ENCODE measurements at regions not wholly inside any gene's neighbourhood (a gene's known extent, or its start where the extent isn't known, plus 50 kb on each side); places are given as distances from the start of the nearest gene placed in this dataset.

GRCh38 chr15:60155661-60156060 lies 151.6 kb downstream of the FOXB1 start:
- TF ChIP-seq CTCF (IDR thresholded peaks at IDR 0.05), result no peak
- no peaks in the 10 kb centered on the region for H3K36me3 ChIP-seq (ENCODE audit: insufficient read depth, low read length)
- H3K4me3 Mint-ChIP-seq, result no peak overlapping the region
- intact Hi-C loops (cut with DNase I, micrococcal nuclease), result no loop called here
- no peaks in the 10 kb centered on the region for H3K36me3 Mint-ChIP-seq (ENCODE audit: low read depth)
- H3K27ac Mint-ChIP-seq, result no peak overlapping the region
- CTCF ChIA-PET, result no interaction called here
- DNase-seq, result no peak
- no peaks in the 10 kb centered on the region for H3K4me1 ChIP-seq (ENCODE audit: insufficient read depth, low read length)
- no peaks in the 10 kb centered on the region for H3K4me1 Mint-ChIP-seq (ENCODE audit: low read depth)
- H3K27me3 ChIP-seq (ENCODE audit: control insufficient read depth in 1 of 2, insufficient read depth in 2 of 2, low read length in 2 of 2), result peaks cover 7 to 12% of the 10 kb centered on the region in 2 experiments
- POLR2A ChIA-PET, result no interaction called here
- no peak for ATAC-seq (ENCODE audit: poor library complexity)
- no peak overlapping the region for H3K4me3 ChIP-seq (ENCODE audit: low read length)
- H3K9me3 ChIP-seq (ENCODE audit: control insufficient read depth in 1 of 2, insufficient read depth in 1 of 2, low read length in 2 of 2), result no peaks in the 10 kb centered on the region
- H3K9me3 Mint-ChIP-seq, result no peaks in the 10 kb centered on the region
- no peak overlapping the region for H3K27ac ChIP-seq (ENCODE audit: low read depth in 1 of 2, low read length in 2 of 2)
- H3K27me3 Mint-ChIP-seq, result peaks cover 48% of the 10 kb centered on the region

GRCh38 chr15:60160909-60161308 lies 156.8 kb downstream of the FOXB1 start:
- Histone ChIP-seq H3K4me3 (ENCODE audit: low read length) (no peak overlapping the region), H3K36me3 (ENCODE audit: insufficient read depth, low read length) (no peaks in the 10 kb centered on the region), H3K27me3 (ENCODE audit: control insufficient read depth in 1 of 2, insufficient read depth in 2 of 2, low read length in 2 of 2) (no peaks in the 10 kb centered on the region), H3K27ac (ENCODE audit: low read depth in 1 of 2, low read length in 2 of 2) (no peak overlapping the region), H3K4me1 (ENCODE audit: insufficient read depth, low read length) (no peaks in the 10 kb centered on the region), H3K9me3 (ENCODE audit: control insufficient read depth in 1 of 2, insufficient read depth in 1 of 2, low read length in 2 of 2) (no peaks in the 10 kb centered on the region)
- H3K36me3 Mint-ChIP-seq (ENCODE audit: low read depth), result no peaks in the 10 kb centered on the region
- ChIA-PET CTCF (no interaction called here), POLR2A (interaction anchor here (1.1 kb wide), 1 partner anchor 21 kb away, joined by 3 read pairs; no protein-coding TSS in a partner anchor)
- DNase-seq (no peak), ATAC-seq (ENCODE audit: poor library complexity) (no peak)
- H3K9me3 Mint-ChIP-seq, result no peaks in the 10 kb centered on the region
- TF ChIP-seq CTCF (IDR thresholded peaks at IDR 0.05), result no peak
- H3K27ac Mint-ChIP-seq, result no peak overlapping the region
- intact Hi-C loops (cut with DNase I, micrococcal nuclease), result no loop called here
- H3K27me3 Mint-ChIP-seq, result peaks cover 33% of the 10 kb centered on the region
- no peak overlapping the region for H3K4me3 Mint-ChIP-seq
- H3K4me1 Mint-ChIP-seq (ENCODE audit: low read depth), result no peaks in the 10 kb centered on the region

- no peak for TF ChIP-seq CTCF (IDR thresholded peaks at IDR 0.05)
- Mint-ChIP-seq H3K9me3 (no peaks in the 10 kb centered on the region), H3K4me3 (no peak overlapping the region), H3K27ac (no peak overlapping the region), H3K36me3 (ENCODE audit: low read depth) (no peaks in the 10 kb centered on the region), H3K27me3 (peaks cover 27% of the 10 kb centered on the region), H3K4me1 (ENCODE audit: low read depth) (no peaks in the 10 kb centered on the region)
- Histone ChIP-seq H3K27ac (ENCODE audit: low read depth in 1 of 2, low read length in 2 of 2) (no peak overlapping the region), H3K27me3 (ENCODE audit: control insufficient read depth in 1 of 2, insufficient read depth in 2 of 2, low read length in 2 of 2) (no peaks in the 10 kb centered on the region), H3K36me3 (ENCODE audit: insufficient read depth, low read length) (no peaks in the 10 kb centered on the region), H3K4me3 (ENCODE audit: low read length) (no peak overlapping the region), H3K9me3 (ENCODE audit: control insufficient read depth in 1 of 2, insufficient read depth in 1 of 2, low read length in 2 of 2) (no peaks in the 10 kb centered on the region), H3K4me1 (ENCODE audit: insufficient read depth, low read length) (no peaks in the 10 kb centered on the region)
- ATAC-seq (ENCODE audit: poor library complexity), result no peak
- intact Hi-C loops (cut with DNase I, micrococcal nuclease), result no loop called here
- ChIA-PET CTCF (no interaction called here), POLR2A (no interaction called here)
- no peak for DNase-seq
These were observed 157.6 kb downstream of the FOXB1 start for GRCh38 chr15:60161704-60162103.
